Type B pancreatic cell (in vitro differentiated cells): ENCODE measurements at regions not wholly inside any gene's neighbourhood (a gene's known extent, or its start where the extent isn't known, plus 50 kb on each side); places are given as distances from the start of the nearest gene placed in this dataset.

Experiments
- DNase-seq: peaks from one replicate; pipeline ENCODE4 v3.0.0; 2021; ENCODE audit warnings: mixed read lengths; ENCODE audit not compliant: unreplicated experiment; ENCODE audit errors: extremely low spot score
- H3K27ac Mint-ChIP-seq: 2 replicates; pipeline ENCODE4 v1.8.0; 2021; ENCODE audit warnings: mild to moderate bottlenecking, mixed read lengths
- H3K27me3 Mint-ChIP-seq: 2 replicates; pipeline ENCODE4 v1.8.0; 2021; ENCODE audit warnings: mixed read lengths
- H3K36me3 Mint-ChIP-seq: 2 replicates; pipeline ENCODE4 v1.8.0; 2021; ENCODE audit warnings: mixed read lengths
- H3K4me1 Mint-ChIP-seq: one replicate; pipeline ENCODE4 v1.8.0; 2021; ENCODE audit warnings: mixed read lengths; ENCODE audit not compliant: unreplicated experiment
- H3K4me3 Mint-ChIP-seq: 2 replicates; pipeline ENCODE4 v1.8.0; 2021; ENCODE audit warnings: mild to moderate bottlenecking, mixed read lengths
- H3K9me3 Mint-ChIP-seq: 2 replicates; pipeline ENCODE4 v1.8.0; 2021; ENCODE audit warnings: mixed read lengths
- CTCF ChIP-seq: fragments of 200-600 bp; sonication (generic); conservative IDR thresholded peaks from 2 replicates; pipeline ENCODE4 v1.5.0; 2021; ENCODE audit warnings: antibody characterized with exemption, mild to moderate bottlenecking

DNA sequence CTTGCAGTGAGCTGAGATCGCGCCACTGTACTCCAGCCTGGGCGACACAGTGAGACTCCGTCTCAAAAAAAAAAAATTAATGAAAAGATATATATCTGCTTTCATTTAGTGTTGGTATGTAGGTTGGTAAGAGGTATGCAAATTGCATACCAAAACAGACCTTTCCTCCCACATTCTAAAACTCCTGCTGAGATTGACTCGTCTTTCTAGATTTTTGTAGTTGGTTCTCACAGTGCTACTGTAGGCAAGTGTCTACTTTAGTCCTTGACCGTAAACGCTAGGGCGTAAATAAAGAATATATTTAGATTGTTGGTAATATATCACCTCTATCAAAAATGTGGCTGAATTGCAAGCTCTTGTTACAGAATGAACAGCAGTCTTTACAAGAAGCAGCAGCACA is 445.9 kb downstream of the CHSY3 start:
- DNase-seq, result no peak
- Mint-ChIP-seq H3K27me3 (peaks cover 4% of the 10 kb centered on the region), H3K9me3 (no peaks in the 10 kb centered on the region), H3K4me3 (no peak overlapping the region), H3K4me1 (no peaks in the 10 kb centered on the region), H3K36me3 (no peaks in the 10 kb centered on the region), H3K27ac (no peak overlapping the region)
- TF ChIP-seq CTCF, result no peak

GRCh38 chr5:130337179-130337888 is 433.1 kb downstream of the CHSY3 start:
- TF ChIP-seq CTCF, result no peak
- H3K27me3 Mint-ChIP-seq, result no peaks in the 10 kb centered on the region
- H3K27ac Mint-ChIP-seq, result no peak overlapping the region
- H3K9me3 Mint-ChIP-seq, result no peaks in the 10 kb centered on the region
- no peaks in the 10 kb centered on the region for H3K4me1 Mint-ChIP-seq
- no peak for DNase-seq
- no peak overlapping the region for H3K4me3 Mint-ChIP-seq
- H3K36me3 Mint-ChIP-seq, result no peaks in the 10 kb centered on the region

DNA sequence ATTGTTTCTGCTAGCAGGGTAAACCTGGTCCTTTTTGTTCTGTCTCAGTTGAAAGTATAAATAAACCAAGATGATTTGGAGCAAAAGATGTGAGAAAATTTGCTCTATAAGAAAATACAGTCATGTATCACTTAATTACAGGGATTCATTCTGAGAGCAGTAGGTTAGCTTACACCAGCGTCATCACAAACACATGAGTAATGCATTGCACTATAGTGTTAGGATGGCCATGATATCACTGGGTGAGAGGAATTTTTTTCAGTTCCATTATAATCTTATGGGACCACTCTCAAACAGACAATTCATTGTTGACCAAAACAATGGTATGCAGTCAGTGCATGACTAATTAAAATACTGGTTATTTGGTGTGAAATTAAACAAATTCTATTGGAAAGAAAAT is 430.9 kb downstream of the CHSY3 start:
- no peaks in the 10 kb centered on the region for H3K9me3 Mint-ChIP-seq
- H3K36me3 Mint-ChIP-seq, result no peaks in the 10 kb centered on the region
- H3K4me3 Mint-ChIP-seq, result no peak overlapping the region
- TF ChIP-seq CTCF, result no peak
- no peaks in the 10 kb centered on the region for H3K4me1 Mint-ChIP-seq
- no peaks in the 10 kb centered on the region for H3K27me3 Mint-ChIP-seq
- H3K27ac Mint-ChIP-seq, result no peak overlapping the region
- DNase-seq, result no peak

DNA sequence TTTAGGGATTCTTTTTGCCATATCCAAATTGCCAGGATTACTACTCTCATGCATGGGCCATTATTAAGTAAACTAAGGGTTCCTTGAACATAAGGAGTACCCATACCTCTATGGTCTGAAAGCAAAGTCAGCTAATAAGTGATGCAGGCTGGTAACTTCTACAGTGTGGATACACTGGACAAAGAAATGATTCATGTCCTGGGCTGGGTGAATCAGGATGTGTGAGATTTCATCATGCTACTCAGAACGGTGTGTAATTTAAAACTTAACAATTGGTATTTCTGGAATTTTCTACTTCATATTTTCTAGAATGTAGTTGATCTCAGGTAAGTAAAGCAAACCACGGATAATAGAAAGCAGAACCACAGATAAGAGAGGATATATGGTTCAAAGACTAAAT is 428.8 kb downstream of the CHSY3 start:
- H3K27ac Mint-ChIP-seq, result no peak overlapping the region
- no peaks in the 10 kb centered on the region for H3K9me3 Mint-ChIP-seq
- H3K36me3 Mint-ChIP-seq, result no peaks in the 10 kb centered on the region
- no peak for DNase-seq
- no peaks in the 10 kb centered on the region for H3K4me1 Mint-ChIP-seq
- no peak for TF ChIP-seq CTCF
- no peaks in the 10 kb centered on the region for H3K27me3 Mint-ChIP-seq
- no peak overlapping the region for H3K4me3 Mint-ChIP-seq

DNA sequence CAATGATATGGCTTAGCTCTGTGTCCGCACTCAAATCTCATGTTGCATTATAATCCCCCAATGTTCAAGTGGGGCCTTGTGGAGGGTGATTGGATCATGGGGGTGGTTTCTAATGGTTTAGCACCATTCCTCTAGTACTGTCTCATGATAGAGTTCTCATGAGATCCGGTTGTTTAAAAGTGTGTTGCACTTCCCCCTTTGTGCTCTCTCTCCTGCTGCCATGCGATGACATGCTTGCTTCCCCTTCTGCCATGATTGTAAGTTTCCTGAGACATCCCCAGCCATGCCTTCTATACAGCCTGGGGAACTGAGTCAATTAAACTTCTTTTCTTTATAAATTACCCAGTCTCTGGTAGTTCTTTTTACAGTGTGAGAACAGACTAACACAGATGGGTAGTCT is 427.1 kb downstream of the CHSY3 start:
- Mint-ChIP-seq H3K27me3 (no peaks in the 10 kb centered on the region), H3K4me3 (no peak overlapping the region), H3K9me3 (no peaks in the 10 kb centered on the region), H3K27ac (no peak overlapping the region), H3K4me1 (no peaks in the 10 kb centered on the region), H3K36me3 (no peaks in the 10 kb centered on the region)
- TF ChIP-seq CTCF, result no peak
- no peak for DNase-seq
